Hepatic stellate cell (primary cell): ENCODE measurements at regions not wholly inside any gene's neighbourhood (a gene's known extent, or its start where the extent isn't known, plus 50 kb on each side); places are given as distances from the start of the nearest gene placed in this dataset.
A peak's percentile ranks its signal among the peaks of the same experiment; 100 is the strongest.

Source experiments
- DNase-seq: peaks from one replicate; pipeline ENCODE4 v3.0.0; 2011; ENCODE audit warnings: low spot score

DNA sequence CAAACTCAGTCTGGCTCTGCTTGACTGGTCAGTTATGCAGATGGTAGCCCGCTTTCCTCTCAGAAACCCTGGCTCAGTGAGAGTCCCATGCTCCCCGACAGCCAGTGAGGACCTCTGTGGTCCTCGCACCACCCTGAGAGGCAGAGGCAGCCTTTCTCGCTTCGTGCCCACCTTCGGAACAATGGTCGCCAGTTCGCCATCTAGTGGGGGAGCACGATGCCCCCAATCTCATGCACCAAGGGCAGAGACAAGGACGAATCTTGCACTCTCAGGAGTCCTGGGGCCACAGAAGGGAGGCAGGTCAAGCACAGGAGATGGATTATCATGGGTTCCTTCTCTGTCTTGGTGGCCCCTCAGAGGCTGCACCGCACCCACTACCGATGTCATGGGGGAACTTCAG, 75.2 kb downstream of the RHCG start:
- DNase-seq = no peak

DNA sequence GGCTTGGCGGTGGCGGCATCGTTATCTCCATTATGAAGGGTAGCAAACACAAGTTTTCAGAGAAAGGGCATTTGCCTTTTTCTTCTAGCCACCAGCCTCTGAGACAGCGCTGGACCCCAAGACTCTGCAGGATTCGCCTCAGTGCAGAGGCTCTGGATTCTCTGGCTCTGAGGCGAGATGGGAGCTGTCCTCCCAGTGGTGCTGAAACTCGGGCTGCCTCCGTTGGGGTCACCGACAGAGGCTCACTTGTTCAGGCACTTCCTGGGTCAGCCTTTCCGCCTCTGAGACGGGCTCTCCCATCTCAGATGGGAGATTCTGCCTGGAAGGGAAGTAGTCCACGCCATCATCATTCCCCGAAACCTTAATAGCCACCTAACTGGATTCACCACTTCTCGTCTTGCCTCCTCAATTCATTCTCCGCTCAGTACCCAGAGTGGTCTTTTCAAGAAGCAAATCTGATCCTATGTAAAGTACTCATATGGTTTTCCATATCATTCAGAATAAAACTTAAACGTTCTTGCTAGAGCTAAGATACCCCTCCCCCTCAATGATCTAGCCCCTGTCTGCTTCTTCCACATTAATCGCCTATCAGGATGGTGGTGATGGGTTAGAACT, 76.9 kb downstream of the RHCG start:
- peak; percentile 59 for DNase-seq

DNA sequence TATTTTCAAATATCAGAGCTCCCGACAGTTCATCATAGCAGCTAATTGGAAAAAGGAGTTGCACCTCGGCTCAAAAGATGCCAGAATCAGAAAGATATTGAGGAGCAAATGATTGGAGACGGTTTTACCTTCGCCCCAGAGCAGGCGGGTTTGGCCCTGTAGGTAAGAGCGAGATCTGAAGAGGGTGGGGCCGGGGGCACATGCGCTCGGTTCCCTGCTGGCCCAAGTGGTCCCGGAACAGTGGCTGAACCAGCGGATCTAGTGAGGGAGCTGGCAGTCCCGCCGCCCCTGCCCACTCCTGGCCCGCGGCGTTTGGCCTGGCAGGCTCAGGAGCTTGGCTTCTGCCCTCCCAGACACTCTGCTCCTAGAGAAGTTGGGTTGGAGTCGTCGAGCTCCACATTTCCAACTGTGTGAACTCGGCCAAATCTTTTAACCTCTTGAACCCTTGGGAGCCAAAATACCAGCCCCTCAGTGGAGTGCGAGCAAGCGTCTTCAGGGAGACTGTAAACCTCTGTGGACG, 79.1 kb downstream of the RHCG start:
- DNase-seq = no peak

DNA sequence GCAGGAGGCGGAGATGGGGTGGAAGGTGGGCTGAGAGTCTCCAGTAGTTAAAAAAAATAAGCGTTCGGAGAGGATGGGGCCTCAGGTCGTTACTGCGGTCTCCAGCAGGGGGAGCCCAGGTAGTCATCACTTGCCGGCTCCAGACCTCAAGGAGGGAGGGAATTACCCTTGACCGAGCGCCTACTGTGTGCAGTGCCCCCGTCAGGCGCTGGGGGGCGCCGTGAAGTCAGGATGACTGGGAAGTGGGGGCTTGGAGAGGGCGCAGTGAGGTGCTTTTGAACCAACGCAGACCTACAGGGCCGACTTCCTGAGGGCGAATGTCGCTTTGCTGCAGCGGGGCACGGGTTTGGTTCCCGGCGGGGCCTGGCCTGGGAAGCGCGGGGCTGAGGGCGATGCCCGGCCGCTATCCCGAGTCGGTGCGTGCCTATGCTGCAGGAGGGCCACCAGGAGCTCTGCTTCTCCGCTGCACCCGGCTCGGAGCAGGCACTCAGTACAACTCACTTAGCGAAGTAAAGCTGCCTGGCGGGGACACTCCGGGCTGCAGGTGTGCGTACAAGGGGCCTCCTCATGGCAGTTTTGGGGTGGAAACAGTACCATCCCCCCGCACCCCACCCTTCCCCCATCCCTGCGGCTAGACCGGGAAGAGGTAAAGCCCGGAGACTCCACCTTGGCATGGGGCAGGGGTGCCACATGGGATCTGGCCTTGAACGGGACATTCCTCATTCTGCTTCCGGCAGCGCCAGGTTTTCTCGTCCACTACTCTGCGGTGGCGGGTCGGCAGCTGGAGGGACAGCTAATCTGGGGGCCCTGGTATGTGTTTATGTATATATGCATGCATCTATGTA, 79.8 kb downstream of the RHCG start:
- DNase-seq = peak; percentile 77

DNA sequence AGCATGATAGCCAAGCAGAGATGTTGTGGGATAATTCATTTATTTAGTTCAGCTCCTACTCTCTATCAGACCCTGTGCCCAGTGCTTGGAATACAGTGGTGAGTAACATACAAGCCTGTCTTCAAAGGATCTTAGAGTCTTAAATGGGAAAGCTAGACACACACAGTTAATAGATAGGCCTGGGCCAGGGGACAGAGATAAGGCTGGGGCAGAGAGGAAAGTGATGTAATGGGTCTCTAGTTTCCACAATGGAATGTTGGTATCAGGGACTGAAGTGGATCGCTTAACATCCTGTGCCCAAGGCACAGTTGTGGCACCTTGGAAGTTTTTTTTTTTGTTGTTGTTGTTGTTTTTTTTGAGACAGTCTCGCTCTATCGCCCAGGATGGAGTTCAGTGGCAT, 79.9 kb upstream of the POLG start:
- no peak for DNase-seq

DNA sequence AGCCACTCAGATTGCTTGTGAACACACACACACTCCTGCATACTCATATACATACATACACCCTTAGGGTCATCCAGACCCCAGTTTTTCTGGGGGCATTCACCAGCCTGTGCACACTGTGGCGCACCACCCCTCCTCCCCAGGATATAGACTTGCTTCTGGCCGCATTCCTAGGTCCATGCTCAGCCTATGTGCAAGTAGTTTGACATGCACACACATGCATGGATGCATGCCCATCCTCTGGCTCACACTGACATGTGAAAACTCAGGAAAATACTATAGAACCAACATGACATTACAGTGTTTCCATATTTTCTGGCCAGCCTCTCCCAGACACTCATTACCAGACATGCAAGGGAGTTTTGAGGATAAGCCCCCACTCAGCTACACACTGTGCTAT, 79.3 kb upstream of the POLG start:
- DNase-seq = no peak

DNA sequence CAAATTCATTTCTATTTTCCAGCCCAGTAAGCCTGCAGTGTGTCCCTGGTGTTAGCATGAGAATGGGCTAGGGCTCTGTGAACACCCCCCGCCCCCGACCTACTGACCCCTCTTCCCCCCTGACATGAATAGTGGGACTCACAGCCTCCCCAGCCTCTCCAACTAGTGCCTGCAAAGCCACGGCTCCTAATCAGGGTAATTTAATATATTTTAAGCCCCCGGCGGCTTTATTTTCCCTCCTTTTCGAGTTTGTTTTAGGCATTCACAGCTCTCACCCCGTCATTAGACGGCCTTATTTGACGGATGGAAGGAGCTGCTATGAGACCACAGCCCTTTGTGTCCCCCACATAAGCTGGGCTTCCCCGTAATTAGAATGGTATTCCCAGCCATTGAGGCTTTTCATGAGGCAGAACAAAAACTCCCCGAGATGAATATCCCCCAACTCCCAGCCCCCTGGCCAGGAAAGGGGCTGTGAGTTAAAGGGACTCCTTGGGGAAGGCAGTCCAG, 78.3 kb upstream of the POLG start:
- DNase-seq = no peak

DNA sequence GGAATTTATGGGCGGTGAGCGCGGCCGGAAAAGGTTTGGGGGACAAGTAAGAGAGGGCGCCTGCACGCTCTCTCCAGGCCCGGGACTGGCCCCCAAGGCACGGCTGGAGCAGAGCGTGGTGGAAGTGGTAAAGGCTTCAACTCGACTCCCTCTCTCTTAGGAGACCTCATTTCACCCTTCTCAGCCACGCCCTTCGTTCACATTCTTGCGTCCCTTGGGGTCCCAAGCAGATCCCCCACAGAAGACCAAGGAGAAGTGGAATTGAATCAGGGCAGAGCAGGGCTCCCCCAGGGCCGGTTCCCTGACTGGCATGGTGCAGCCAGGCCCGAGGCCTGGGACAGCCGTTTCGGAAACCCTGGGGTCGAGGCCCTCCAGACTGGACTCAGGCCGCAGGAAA, 75.4 kb upstream of the POLG start:
- DNase-seq = no peak

DNA sequence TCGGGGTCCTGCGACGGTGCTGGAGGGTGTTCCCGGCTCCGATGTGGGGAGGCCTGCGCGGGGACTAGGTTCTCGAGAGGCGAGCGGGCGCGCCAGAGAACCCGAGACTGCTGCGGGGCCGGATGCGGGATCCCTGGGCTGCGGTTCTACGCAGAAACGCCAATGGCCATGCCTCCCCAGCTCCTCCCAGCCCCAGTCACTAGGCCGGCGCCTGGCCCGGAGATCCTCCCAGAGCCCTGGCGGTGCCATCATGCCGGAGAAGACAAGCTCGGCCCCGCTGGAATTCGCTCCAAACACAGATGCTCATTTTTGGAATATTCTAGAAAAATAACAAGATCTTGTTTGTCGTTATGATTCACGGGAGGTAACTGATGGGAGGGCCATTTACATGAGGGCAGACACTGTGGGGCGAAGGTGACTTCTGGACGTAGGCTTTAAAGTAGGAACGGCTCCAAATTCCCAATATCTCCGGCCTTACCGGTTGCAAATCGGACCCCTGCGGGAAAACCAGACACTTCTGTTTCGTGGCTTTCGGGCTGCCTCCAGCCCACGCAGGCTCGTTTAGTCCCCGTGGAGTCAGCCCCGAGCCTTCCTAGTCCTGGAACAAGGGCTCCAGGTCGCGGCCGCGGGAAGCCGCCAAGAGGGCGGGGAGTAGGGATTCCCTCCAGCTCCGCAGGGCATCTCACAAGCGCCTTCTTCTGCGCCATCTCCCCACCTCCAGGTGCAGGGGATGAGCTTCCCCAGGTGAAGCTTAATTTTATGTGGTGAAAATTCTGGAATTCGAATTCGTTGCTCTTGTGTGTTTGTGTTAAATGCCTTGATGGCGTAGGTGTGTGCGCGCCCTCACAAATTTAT, 74.8 kb upstream of the POLG start:
- DNase-seq = no peak

DNA sequence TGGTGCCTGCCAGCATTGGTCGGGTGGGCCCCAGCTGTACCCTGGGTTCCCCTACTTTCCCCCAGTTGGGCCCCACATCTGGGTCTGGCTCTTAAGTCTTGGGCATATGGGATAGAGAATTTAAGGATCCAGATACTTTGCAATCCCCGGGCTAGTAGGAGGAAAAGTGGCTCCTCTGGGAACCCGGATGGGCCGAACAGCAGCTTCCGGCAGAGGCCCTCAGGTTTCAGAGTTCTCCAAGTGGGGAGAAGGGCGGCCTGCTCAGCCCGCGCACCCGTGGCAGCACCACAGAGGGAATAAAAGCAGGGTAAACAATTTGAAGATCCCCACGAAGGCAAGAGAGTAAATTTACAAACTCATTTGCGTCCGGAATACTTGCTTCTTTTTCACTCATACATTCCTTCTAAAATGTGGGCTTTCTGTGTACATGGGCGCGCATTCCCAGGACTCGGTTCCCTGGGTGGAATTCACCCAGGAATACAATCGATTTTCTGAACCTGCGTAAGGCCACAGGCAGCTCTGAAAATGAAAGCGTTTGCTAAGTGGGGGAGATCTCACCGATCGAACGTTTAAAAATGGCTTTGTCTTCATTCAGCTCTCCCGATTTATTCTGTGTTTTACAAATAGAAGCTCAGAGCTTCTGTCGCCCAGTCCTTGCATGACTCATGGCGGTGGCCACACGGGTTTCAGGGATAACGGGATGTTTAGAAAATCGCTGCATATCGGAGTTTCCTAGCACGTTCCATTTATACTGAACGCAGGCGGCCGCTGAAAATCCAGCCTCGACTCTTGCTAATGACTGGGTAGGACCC, 74.0 kb upstream of the POLG start:
- DNase-seq = peak; percentile 47

DNA sequence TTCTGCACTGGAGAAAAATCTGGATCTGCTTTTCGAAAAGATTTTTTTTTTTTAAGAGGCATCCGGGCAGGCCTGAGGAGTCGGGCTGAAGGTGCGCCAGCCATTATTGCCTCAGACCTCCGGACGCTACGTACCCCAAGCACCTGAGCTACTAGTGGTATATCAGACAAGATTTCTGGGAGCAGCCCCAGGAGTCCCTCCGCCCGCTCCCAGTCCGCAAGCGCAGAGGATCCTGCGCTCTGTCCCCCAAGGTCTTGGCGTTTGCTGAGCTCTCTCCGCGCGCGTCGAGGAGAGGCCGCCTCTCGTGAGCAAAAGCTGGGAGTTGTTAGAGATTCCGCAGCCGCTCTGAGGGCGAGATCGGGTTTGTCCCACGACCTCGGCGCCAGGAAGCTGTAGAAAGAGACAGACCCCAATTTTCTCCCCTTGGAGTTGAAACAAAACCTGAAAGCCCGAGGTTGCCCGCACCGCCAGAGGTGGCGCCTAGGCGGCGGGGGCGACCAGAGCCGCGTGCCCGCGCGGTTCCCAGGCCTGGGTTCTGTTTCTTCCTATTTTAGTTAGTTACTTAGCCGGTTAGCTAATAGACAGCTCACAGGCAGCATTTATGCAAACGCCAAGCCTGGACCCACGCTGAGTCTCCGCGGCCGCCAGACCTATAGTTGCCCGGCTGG, 72.5 kb upstream of the POLG start:
- DNase-seq = no peak

DNA sequence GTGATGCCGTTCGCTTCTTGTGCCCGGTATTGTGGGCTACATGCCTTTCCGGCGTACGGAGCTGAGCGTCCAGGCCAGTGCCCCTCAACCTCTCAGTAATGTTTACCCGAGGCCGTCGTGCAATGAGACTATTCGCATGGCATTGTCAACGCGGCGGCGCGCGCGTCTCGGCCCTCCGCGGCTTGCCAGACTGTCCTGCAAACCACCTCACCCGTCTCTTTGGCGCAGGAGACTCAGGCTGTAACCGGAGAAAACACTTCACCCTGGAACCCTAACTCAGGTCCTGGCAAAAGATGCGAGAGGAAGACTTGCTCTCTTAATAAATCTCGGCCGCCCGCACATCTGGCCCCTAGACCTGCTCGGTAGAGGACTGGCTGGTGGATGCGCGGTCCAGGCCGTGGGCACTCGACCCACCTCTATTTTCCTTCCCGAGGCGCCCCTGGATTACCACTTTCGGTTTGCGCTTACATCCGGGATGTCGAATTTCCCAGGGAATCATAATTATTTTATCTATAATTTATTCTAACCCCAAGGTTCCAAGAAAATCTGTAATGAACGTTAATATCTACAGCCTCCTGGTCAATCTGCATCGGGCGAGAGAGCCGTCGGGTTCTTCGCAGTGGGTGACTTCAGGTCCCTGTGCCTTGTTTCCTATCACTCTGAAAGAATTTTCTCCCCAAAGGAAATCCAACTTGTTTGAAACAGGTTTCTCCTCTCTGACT, 71.8 kb upstream of the POLG start:
- DNase-seq = no peak

DNA sequence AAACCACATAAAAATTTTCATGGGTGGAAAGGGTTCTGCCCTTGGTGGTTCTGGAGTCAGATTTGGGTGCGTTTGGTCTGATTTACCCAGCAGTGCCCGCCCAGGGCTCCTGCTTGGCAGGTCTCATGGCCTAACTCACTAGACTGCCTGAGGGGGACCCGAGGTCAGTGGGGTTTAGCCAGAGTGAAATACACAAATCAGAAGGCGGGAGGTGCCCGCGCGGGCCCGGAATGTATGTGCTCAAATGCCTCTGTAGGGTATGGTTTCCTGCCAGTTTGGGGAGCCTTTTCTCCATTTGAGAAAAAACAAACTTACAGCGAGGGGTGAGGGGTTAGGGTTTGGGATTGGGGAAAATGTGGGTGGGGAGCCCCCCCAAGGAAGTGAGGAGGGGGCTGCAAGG, 70.9 kb upstream of the POLG start:
- no peak for DNase-seq

DNA sequence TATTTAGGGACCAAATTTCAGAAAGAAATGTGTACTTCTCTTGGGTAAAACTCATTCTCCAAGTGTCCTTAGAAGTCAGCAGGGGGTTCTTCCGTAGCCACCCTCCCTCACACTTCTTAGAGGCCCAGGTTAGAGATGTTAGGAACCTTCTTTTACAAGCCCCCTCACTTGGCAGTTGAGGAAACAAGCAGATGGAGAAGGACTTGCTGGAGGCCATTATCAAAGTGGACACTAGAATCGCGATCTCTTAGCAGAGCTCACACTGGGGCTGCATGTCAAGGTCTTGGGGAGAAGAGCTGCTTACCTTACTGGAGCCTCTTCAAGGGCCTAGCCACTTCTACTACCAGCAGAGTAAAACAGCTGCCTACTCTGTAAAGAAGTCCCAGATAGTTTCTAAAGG, 69.4 kb upstream of the POLG start:
- DNase-seq = no peak

DNA sequence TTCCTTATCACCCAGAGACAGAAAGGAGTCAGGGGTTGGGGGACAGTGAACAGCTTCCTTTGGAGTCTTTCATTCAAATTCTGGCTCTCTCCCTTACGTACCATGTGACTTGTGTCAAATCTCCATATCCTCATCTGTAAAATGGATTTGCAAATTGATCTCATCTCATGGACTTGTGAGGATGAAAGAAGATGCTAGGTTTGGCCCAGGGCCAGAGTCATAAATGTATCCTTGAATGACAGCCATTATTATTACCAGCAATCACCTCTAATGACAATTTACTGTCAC, 67.8 kb upstream of the POLG start:
- DNase-seq = no peak

DNA sequence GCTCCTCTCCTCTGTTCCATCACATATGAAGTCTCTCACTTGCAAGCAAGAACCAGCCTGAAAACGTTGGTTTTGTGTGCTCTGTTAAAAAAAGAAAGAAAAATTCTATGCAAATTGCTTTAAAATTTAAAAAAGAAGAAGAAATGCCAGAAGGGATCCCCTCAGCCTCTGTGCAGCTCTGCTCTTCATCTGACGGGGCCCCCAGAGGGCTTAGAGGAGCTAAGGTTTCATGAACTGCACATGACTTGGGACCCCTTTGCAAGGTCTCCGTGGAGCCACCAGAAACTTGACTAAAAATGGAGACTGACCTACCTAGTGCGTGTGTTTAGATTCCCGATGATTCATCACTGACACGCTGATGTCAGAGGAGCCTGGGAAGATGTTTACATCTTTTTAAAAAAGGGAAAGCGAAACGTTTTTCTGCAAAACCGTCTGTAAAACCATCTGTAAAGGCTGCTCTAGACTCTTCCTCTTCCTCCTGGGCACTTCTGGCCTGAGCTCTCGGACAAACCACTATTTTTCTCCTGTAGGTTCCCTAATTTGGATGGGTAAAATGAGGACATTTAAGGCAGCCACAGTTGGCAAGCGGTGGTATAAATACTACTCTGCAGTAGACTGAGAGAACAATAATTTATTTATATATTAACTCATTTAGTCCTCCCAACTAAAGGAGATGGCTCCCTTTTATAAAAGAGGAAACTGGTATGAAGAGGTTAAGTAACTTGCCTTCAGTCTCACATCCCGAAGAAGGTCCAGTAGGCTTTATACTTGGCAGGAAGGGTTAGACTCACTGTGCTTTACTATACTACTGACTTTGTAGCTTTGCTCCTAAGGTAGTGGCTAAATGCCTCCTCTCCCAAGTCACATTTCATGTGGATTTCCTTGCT, 67.2 kb upstream of the POLG start:
- DNase-seq = peak; percentile 78

DNA sequence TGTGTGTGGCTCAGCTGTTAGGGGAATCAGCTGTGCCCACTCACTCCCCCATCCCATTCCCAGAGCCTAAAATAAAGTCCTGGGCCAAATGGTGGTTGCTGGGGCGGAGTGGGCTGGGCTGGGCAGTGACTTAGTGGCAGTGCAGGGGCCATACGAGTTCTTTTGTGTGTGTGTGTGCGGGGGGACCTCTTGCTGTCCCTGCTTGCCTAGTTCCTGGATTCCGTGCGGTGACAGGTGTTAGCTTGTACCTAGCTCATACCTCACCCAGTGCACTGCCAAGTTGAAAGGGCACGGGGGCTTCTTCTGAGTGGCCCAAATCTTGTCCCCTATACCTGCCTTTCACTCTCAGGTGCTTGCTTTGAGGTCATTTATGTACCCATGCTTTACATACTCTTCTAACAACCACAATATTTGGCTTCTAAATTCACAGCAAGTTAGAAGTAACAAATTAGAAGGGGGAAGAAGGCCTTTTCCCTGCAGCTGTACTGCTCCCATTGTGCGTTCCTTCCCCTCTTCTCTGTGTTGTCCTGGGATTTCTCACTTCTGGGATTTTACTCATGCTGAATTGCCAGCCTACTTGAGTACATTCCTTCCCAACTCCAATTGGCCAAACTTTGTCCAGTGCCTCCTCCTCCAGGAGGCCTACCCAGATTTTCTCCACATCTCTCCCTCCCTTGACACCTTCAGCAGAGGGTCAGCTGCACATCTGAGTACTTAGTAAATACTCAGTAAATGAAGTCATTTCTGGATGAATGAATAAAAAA, 66.3 kb upstream of the POLG start:
- DNase-seq = no peak

DNA sequence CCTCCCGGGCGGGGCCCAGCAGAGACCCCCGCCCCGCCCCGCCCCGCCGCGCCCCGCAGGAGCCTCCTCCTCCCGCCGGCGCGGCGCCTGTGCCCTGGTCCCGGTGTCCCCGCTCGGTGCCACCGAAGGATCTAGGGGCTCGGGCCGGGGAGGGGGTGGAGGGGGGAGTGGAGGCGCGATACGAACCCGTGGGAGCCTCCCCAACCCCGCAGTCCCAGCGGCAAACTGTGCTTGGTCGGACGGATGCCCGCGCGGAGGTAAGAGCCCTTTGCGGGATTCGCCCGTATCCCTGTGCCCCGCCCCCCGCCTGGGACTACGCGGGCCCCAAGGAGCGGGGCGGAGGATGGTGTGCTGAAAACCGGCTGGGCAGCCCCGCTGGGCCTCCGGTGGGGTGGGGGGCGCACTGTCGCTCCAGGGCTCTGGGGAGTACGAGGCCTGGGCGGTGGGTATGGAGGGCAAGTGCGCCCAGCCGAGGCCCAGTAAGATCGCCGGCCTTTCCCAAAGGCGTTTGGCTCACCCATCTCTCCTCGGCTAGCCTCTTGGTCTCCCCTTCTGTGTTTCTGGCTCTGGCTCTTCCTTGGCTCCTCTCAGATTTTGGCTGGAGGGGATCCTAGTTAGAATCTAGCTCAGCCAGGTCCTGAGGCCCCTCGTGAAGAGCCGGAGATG, 65.6 kb upstream of the POLG start:
- DNase-seq = no peak
